Coronary artery (tissue), 2 donors: ENCODE measurements at regions not wholly inside any gene's neighbourhood (a gene's known extent, or its start where the extent isn't known, plus 50 kb on each side); places are given as distances from the start of the nearest gene placed in this dataset.

Source experiments
- DNase-seq: peaks from one replicate; pipeline ENCODE4 v3.0.0-alpha.2; 2017; ENCODE audit warnings: low spot score
- H3K27ac ChIP-seq, 2 donors: fragments of 200-600 bp; sonication (generic); one replicate each; pipeline ENCODE4 v1.5.1; 2016 to 2019
- H3K4me3 ChIP-seq: fragments of 200-600 bp; sonication (generic); 2 replicates; pipeline ENCODE4 v1.5.1; 2016; ENCODE audit warnings: mild to moderate bottlenecking, moderate library complexity
- TF ChIP-seq, protein P1 (sequence below): fragments of 200-600 bp; sonication (generic); IDR thresholded peaks from one replicate; pipeline ENCODE4 v1.5.1; 2019; ENCODE audit warnings: antibody characterized with exemption

- Histone ChIP-seq H3K27ac (no peak overlapping the region), H3K4me3 (no peak overlapping the region)
- no peak for DNase-seq
- TF ChIP-seq, protein P1, sequence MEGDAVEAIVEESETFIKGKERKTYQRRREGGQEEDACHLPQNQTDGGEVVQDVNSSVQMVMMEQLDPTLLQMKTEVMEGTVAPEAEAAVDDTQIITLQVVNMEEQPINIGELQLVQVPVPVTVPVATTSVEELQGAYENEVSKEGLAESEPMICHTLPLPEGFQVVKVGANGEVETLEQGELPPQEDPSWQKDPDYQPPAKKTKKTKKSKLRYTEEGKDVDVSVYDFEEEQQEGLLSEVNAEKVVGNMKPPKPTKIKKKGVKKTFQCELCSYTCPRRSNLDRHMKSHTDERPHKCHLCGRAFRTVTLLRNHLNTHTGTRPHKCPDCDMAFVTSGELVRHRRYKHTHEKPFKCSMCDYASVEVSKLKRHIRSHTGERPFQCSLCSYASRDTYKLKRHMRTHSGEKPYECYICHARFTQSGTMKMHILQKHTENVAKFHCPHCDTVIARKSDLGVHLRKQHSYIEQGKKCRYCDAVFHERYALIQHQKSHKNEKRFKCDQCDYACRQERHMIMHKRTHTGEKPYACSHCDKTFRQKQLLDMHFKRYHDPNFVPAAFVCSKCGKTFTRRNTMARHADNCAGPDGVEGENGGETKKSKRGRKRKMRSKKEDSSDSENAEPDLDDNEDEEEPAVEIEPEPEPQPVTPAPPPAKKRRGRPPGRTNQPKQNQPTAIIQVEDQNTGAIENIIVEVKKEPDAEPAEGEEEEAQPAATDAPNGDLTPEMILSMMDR: no peak
Observed at GRCh38 chr2:19244460-19245363, 113.7 kb downstream of the OSR1 start.

- Histone ChIP-seq H3K27ac (no peak overlapping the region), H3K4me3 (no peak overlapping the region)
- TF ChIP-seq, protein P1: no peak
- no peak for DNase-seq
Observed at GRCh38 chr2:19238440-19239060, 119.9 kb downstream of the OSR1 start.

DNA sequence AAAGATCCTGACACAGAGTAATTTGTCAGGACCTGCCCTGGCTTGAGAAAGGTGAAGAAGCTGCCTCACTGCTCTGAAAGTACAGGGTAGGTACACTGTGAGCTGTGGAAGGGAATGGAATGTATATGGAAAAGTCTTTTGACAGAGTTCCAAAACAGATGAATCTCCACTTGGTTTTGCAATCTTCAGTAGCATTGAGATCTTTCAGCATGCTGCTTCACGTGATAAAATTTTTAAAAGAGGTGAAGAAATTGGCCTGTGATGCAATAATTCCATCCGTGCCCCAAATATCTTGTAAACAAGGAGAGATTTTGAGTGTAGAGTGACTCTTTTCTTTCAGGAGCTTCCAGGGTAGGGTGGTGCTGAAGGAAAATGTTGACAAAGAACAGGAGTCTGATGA lies 123.1 kb downstream of the OSR1 start:
- Histone ChIP-seq H3K4me3 (no peak overlapping the region), H3K27ac (no peak overlapping the region)
- no peak for DNase-seq
- TF ChIP-seq, protein P1: no peak

- no peak for DNase-seq
- TF ChIP-seq, protein P1: no peak
Observed at GRCh38 chr2:19232312-19232711, 126.1 kb downstream of the OSR1 start.

GRCh38 chr2:19231625-19232024 lies 126.8 kb downstream of the OSR1 start:
- DNase-seq: no peak
- Histone ChIP-seq H3K27ac (no peak overlapping the region), H3K4me3 (no peak overlapping the region)
- TF ChIP-seq, protein P1: no peak

More at GRCh38 chr2:19232312-19232711, 126.1 kb downstream of the OSR1 start:
- Histone ChIP-seq H3K27ac (no peak overlapping the region), H3K4me3 (no peak overlapping the region)

- TF ChIP-seq, protein P1: no peak
- DNase-seq: no peak
Observed at GRCh38 chr2:19230626-19231025, 127.8 kb downstream of the OSR1 start.

More at GRCh38 chr2:19230626-19231025, 127.8 kb downstream of the OSR1 start:
- H3K27ac ChIP-seq: no peak overlapping the region
- H3K4me3 ChIP-seq: no peak overlapping the region
